ENCODE measurements at regions not wholly inside any gene's neighbourhood (a gene's known extent, or its start where the extent isn't known, plus 50 kb on each side); places are given as distances from the start of the nearest gene placed in this dataset.

DNA sequence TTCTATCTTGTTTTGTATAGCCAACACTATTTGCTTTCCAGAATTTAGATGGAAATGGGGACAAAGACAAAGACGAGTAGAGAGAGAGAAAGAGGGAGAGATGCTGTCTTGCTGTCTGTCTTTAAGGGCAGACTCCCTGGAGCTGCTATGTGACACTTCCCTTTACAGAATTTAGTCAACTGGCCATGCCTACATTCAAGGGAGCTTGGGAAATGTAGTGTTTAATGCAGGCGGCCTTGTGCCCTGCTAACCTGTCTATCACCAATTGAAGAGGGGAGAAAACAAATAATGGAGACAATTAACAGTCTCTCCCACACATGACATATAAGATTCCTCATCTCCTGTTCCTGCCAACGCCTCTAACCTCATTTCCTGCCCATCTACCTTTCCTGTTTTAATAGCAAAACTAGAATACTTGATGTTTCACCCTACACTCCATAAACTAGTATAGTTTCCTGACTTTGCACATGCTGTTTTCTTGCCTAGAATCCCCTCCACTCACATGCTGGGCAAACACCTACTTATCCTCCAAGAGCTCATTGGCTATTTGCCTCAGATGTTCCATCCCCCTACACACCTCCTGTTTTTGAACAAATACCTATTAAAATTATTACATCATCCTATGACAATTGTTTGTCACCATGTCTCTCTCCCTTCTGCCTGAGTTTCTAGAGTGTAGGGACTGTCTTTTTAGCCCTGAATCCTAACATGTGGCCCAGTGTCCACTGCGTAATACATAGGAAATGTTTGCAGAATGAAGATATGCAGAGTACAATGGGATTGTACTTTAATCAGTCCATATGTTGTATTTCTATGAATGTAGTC lies 117.2 kb downstream of the SLC25A24 start:
- H3K36me3 Mint-ChIP-seq = peaks cover 7% of the 10 kb centered on the region

DNA sequence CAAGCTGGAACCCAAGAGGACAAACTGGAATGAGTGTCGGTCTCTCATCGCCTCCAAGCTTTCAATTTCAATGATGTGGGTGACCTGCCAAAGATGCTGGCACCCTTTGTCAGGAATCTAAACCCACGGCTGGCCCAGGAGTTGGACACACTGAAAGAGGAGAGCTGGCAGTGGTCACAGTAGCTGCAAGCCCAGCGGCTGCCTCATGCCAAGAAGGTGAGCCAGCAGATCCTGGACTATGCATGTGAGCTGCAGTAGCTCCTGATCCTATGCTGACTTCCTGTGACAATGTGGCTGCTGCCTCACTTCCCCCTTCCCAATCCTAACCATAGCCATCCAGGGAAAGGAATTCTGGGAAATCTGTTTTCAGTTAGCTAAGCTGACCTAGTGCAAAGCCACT lies 117.0 kb upstream of the VAV3 start:
- Mint-ChIP-seq H3K27me3 (peaks cover 4% of the 10 kb centered on the region), H3K4me1 (peaks cover 64% of the 10 kb centered on the region), H3K36me3 (peaks cover 7% of the 10 kb centered on the region), H3K9me3 (peaks cover 4% of the 10 kb centered on the region), H3K4me3 (no peak overlapping the region), H3K27ac (peak overlapping the region; percentile 4)
- CTCF ChIA-PET = interaction anchor here (1.8 kb wide), 1 partner anchor 299 kb away, joined by 5 read pairs; no protein-coding TSS in a partner anchor
- DNase-seq = no peak

More for the DNA sequence above, 117.2 kb downstream of the SLC25A24 start:
- Mint-ChIP-seq H3K27me3 (peaks cover 4% of the 10 kb centered on the region), H3K4me1 (peaks cover 55% of the 10 kb centered on the region), H3K9me3 (peaks cover 4% of the 10 kb centered on the region), H3K27ac (peak overlapping the region; percentile 5), H3K4me3 (no peak overlapping the region)
- no peak for DNase-seq
- CTCF ChIA-PET = interaction anchor here (1.2 to 1.8 kb wide), 2 partner anchors 9 to 300 kb away, joined by 3 to 5 read pairs; no protein-coding TSS in a partner anchor

DNA sequence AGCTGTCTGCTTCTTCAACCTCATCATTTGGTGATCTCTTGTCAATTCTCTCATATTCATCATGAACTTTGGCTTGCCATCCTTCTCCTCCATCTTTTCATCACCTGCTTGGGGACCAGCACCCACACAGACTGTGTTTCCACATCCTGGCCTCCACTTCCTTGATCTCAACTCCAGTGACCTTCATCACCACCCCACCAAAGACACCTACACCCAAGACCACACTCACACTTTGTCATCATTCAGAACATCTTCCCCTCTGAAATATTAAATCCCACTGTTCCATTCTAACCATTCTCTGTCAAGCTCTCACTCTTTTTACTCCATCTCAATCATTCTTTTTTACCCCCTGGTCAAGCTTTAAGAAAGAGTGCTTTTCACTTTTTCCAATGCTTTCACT lies 115.5 kb upstream of the VAV3 start:
- peaks cover 70% of the 10 kb centered on the region for H3K4me1 Mint-ChIP-seq
- CTCF ChIA-PET = interaction anchor here (1.0 to 1.2 kb wide), 2 partner anchors 28 to 481 kb away, joined by 3 read pairs; no protein-coding TSS in a partner anchor
- H3K27ac Mint-ChIP-seq = peak overlapping the region; percentile 58
- peaks cover 7% of the 10 kb centered on the region for H3K36me3 Mint-ChIP-seq
- peak; percentile 33 for DNase-seq
- H3K9me3 Mint-ChIP-seq = peaks cover 4% of the 10 kb centered on the region
- no peak overlapping the region for H3K4me3 Mint-ChIP-seq
- H3K27me3 Mint-ChIP-seq = no peaks in the 10 kb centered on the region

DNA sequence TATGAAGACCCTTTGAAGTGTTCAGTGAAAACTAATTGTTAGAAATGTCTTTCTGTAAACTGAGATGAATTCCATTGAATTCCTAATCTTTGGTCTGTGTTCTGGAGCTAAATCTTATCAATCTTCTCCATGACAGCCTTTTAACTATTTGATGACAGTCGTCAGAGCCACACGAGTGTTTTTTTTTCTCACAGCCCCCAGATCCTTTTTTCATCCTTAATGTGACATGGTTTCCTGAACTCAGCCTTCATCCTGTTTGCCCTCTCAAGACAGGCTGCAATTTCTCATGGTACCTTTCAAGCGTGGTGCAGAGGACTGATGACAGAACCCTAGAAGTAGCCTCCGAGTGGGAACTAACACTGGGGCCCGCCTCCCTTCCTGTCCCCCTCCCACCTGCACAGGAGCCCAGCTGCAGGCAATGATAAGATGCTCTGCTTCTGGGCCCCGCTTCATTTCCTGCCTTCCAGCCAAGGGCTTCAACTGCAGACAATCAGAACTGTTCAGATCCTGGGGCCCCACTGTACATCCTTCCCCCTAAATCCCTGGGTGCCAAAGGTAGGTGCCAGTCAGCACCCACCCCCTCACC lies 114.6 kb upstream of the VAV3 start:
- CTCF ChIA-PET = interaction anchor here (1.0 to 1.2 kb wide), 2 partner anchors 27 to 482 kb away, joined by 3 read pairs; no protein-coding TSS in a partner anchor
- DNase-seq = peak; percentile 74
- Mint-ChIP-seq H3K36me3 (peaks cover 7% of the 10 kb centered on the region), H3K27me3 (no peaks in the 10 kb centered on the region), H3K4me1 (peaks cover 73% of the 10 kb centered on the region), H3K9me3 (peaks cover 4% of the 10 kb centered on the region), H3K4me3 (no peak overlapping the region), H3K27ac (peak overlapping the region; percentile 80)

DNA sequence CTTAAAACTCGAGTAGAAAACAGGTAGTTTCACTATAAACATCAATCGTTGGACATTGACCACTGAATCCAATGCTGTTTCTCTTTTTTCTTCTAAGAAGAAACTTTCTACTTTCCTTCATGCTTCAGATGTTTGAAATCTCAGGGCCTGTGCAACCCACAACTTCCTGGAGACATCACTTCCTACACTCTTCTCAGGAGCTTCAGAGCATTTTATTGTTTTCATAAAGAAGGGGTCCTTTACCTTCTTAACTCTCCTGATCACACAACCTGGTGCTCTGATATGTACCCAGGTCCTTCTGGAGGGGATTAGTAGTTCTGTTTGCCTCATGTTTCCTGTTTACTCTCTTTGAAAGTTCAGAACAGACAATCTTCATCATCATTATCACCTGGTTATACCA lies 113.0 kb upstream of the VAV3 start:
- H3K36me3 Mint-ChIP-seq = peaks cover 7% of the 10 kb centered on the region
- H3K9me3 Mint-ChIP-seq = peaks cover 4% of the 10 kb centered on the region
- CTCF ChIA-PET = no interaction called here
- peak overlapping the region; percentile 93 for H3K27ac Mint-ChIP-seq
- H3K4me3 Mint-ChIP-seq = no peak overlapping the region
- H3K27me3 Mint-ChIP-seq = no peaks in the 10 kb centered on the region
- H3K4me1 Mint-ChIP-seq = peaks cover 65% of the 10 kb centered on the region
- peak; percentile 39 for DNase-seq

DNA sequence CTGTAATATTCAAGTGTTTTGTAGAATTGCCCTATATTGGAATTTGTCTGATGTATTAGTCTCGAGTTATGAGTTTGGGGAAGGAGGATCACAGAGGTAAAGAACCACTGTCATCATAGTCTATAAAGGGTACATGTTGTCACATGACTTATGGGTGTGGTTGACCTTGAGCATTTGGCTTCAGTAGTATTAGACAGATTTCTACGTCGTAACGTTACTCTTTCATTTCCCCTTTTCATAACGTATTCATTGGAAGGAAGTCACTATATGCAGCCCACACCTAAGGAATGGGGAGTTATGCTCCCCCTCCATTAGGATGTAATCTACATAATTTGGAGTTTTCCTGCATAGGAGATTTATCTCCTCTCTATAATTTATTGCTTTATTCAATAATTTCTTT lies 110.1 kb upstream of the VAV3 start:
- H3K27me3 Mint-ChIP-seq = no peaks in the 10 kb centered on the region
- H3K9me3 Mint-ChIP-seq = no peaks in the 10 kb centered on the region
- peaks cover 37% of the 10 kb centered on the region for H3K4me1 Mint-ChIP-seq
- no peak for DNase-seq
- CTCF ChIA-PET = no interaction called here
- H3K36me3 Mint-ChIP-seq = no peaks in the 10 kb centered on the region
- H3K27ac Mint-ChIP-seq = no peak overlapping the region
- no peak overlapping the region for H3K4me3 Mint-ChIP-seq

DNA sequence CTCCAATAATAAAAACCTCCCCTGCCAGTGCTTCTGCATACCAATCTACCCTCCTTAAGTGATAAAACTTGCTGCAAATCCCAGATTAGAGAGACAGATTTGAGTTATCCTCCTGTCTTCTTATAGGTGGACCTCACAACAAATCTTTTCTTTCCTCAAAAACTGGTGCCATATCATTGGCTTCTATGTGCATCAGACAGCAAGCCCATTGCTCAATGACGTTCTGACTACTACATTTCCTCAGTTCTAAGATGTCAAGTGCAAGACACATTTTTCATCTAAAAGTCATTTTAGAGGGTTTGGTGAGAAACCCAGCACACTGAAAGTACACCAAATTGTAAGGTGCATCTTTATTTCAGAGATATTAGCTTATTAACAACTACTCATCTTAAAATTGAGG lies 107.8 kb upstream of the VAV3 start:
- peaks cover 23% of the 10 kb centered on the region for H3K4me1 Mint-ChIP-seq
- no peak overlapping the region for H3K27ac Mint-ChIP-seq
- CTCF ChIA-PET = no interaction called here
- H3K36me3 Mint-ChIP-seq = no peaks in the 10 kb centered on the region
- no peak overlapping the region for H3K4me3 Mint-ChIP-seq
- no peaks in the 10 kb centered on the region for H3K27me3 Mint-ChIP-seq
- no peaks in the 10 kb centered on the region for H3K9me3 Mint-ChIP-seq
- no peak for DNase-seq

DNA sequence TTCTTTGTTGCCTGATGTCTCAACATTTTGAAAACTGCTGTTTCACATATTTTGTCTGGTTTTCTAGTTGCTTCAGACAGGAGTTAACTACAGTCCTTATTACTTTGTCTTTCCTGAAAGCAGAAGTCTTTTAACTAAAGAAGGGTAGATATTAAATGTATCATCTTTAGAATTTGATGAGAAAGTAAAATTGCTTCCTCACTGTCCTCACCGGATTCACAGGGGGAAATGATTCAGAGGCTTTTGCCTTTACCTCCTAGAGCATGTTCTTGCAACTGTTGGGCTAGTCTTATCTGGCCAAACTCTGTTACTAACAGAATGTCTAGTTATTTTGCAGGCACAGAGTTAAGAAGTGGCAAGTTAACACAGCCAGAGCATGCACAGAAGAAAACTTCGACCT lies 107.2 kb upstream of the VAV3 start:
- Mint-ChIP-seq H3K36me3 (no peaks in the 10 kb centered on the region), H3K4me3 (no peak overlapping the region), H3K27me3 (peaks cover under 1% of the 10 kb centered on the region), H3K4me1 (peaks cover 17% of the 10 kb centered on the region), H3K27ac (no peak overlapping the region), H3K9me3 (no peaks in the 10 kb centered on the region)
- CTCF ChIA-PET = no interaction called here
- no peak for DNase-seq

DNA sequence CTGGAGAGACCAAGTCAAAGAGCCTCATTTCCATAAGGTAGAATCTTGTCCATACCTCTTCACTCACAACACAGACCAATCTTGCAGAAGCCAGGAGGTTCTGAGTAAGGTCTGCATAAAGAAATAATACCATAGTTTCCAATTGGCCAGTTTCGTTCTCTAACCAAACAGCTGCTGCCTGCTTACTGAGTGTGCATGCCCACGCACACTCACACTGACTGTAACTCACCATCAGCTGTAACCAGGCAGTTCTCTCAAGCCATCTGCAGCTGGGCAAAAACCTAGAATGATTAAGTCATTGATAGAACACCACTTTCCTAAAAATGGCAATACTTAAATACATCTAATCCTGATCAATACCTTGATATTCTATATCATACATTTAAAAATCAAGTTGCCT lies 106.6 kb upstream of the VAV3 start:
- CTCF ChIA-PET = no interaction called here
- H3K4me3 Mint-ChIP-seq = no peak overlapping the region
- no peaks in the 10 kb centered on the region for H3K36me3 Mint-ChIP-seq
- H3K4me1 Mint-ChIP-seq = peaks cover 11% of the 10 kb centered on the region
- H3K9me3 Mint-ChIP-seq = no peaks in the 10 kb centered on the region
- DNase-seq = no peak
- H3K27ac Mint-ChIP-seq = no peak overlapping the region
- peaks cover 4% of the 10 kb centered on the region for H3K27me3 Mint-ChIP-seq

DNA sequence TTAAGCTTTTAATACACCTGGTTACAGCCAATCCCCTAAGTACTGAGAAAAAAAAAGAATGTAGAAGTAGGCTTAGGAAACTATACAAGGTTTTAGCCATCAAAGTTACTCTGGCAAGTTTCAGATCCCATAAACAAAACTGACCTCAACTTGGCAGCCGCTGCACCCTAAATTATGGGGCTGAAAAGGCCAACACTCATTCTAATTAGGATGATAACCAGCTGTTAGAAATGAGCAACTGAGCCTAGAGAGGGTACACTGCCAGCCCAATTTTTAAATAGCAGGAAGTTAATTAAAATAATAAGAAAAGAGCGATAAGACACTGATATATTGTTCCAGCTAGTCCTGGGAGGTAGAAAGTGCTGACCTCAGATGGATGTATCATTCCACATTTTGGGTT lies 105.7 kb upstream of the VAV3 start:
- Mint-ChIP-seq H3K36me3 (no peaks in the 10 kb centered on the region), H3K27ac (no peak overlapping the region), H3K4me1 (peaks cover 9% of the 10 kb centered on the region), H3K4me3 (no peak overlapping the region), H3K9me3 (no peaks in the 10 kb centered on the region), H3K27me3 (peaks cover 4% of the 10 kb centered on the region)
- CTCF ChIA-PET = no interaction called here
- no peak for DNase-seq

DNA sequence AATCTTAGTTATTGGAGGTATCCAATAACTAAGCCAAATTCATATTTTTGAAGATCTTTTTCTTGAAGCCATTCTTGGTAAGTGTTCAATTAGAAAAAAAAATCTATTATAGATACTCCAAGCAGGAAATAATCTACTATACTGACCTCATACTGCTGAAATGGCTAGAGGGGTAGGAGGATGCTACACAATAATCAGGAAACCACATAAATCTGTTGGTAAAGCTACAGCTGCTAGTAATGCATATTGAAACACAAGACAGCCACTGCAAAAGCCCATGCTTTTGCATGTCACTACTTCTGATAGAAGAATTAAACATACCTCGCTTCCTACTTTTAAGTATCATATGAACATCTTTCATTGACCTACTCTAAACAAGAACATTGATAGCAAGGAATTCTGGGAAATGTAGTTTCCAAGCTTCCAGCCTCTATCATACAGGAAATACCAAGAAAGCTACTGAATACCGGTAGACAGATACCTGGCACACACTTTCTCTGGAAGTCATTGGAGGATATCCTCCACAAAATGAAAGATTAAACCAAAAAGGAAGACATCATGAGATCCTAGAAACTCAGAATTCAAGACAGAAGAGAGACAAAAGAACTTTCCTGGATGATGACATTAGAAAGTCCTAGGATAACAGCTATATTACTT lies 103.0 kb upstream of the VAV3 start:
- Mint-ChIP-seq H3K4me3 (no peak overlapping the region), H3K36me3 (no peaks in the 10 kb centered on the region), H3K27me3 (peaks cover 4% of the 10 kb centered on the region), H3K27ac (no peak overlapping the region), H3K9me3 (peaks cover under 1% of the 10 kb centered on the region), H3K4me1 (peaks cover 16% of the 10 kb centered on the region)
- CTCF ChIA-PET = interaction anchor here (1.0 kb wide), 1 partner anchor 286 kb away, joined by 3 read pairs; no protein-coding TSS in a partner anchor
- DNase-seq = no peak

DNA sequence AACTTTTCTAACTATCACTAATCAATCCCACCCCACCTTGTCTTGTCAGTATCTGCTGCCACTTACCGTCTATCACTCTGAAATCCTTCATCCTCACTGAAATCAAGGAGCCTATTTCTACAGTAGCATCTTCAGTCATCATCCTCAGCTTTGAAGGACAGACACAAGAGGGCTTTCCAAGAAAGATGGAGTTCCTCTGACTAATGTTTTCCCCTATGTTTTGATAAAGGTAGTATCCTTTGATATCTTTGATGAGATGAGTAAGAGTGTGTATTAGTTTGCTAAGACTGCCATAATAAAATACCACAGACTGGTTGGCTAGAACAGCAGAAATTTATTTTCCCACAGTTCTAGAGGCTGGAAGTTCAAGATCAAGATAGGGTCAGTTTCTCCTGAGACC lies 101.8 kb upstream of the VAV3 start:
- no peak for DNase-seq
- Mint-ChIP-seq H3K9me3 (peaks cover 7% of the 10 kb centered on the region), H3K27me3 (peaks cover 4% of the 10 kb centered on the region), H3K4me3 (no peak overlapping the region), H3K27ac (no peak overlapping the region), H3K36me3 (no peaks in the 10 kb centered on the region), H3K4me1 (peaks cover 20% of the 10 kb centered on the region)
- CTCF ChIA-PET = no interaction called here

DNA sequence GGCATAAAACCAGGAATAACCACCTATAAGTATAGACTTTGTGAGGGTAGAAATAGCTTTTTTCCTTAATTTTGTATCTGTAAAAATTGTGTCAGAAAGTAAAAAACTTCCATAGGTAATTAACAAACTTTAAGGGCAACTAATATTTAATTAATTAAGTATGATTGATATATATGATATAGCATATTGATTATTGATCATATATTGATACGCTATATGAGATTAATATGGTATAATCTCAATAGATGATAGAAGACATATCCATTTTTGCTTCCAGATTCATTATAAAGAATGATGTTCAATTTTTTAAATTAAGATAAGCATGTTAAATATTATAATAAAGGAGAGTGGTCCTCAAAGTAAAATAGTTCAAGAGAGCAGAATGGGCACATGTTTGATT lies 99.3 kb upstream of the VAV3 start:
- H3K36me3 Mint-ChIP-seq = peaks cover 6% of the 10 kb centered on the region
- H3K9me3 Mint-ChIP-seq = peaks cover 10% of the 10 kb centered on the region
- H3K4me3 Mint-ChIP-seq = no peak overlapping the region
- H3K27me3 Mint-ChIP-seq = peaks cover 4% of the 10 kb centered on the region
- peaks cover 20% of the 10 kb centered on the region for H3K4me1 Mint-ChIP-seq
- no peak for DNase-seq
- CTCF ChIA-PET = interaction anchor here (0.9 kb wide), 1 partner anchor 18 kb away, joined by 3 read pairs; no protein-coding TSS in a partner anchor
- no peak overlapping the region for H3K27ac Mint-ChIP-seq

DNA sequence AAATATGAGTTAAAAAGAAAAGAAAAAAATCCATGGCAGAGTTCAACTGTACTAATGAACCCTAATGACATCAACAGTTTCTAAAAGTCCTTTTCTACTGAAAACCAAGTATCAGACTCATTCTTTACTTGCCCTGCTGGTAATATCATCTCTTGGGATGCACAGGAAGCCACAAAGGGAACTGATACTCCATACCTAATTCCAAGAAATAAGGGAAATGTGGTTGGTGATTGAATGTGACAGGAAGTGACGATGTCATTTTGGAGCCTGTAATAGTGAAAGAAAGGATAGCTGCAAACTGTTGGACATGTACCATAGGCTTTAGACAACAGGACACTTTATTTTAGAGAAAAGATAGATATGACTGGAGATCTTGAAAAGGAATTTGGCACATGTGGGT lies 98.7 kb upstream of the VAV3 start:
- DNase-seq = no peak
- H3K27ac Mint-ChIP-seq = no peak overlapping the region
- H3K9me3 Mint-ChIP-seq = peaks cover 10% of the 10 kb centered on the region
- H3K27me3 Mint-ChIP-seq = peaks cover 4% of the 10 kb centered on the region
- H3K36me3 Mint-ChIP-seq = peaks cover 6% of the 10 kb centered on the region
- H3K4me1 Mint-ChIP-seq = peaks cover 20% of the 10 kb centered on the region
- CTCF ChIA-PET = interaction anchor here (0.9 kb wide), 1 partner anchor 18 kb away, joined by 3 read pairs; no protein-coding TSS in a partner anchor
- no peak overlapping the region for H3K4me3 Mint-ChIP-seq
